MM.1S (cell line): ENCODE measurements at regions not wholly inside any gene's neighbourhood (a gene's known extent, or its start where the extent isn't known, plus 50 kb on each side); places are given as distances from the start of the nearest gene placed in this dataset.

Experiments used
- EZH2phosphoT487 ChIP-seq: fragments of 300-600 bp; sonication (generic); IDR thresholded peaks from 2 replicates; pipeline ENCODE4 v1.6.1; 2018; ENCODE audit warnings: antibody characterized with exemption, low read length
- TF ChIP-seq, protein P1 (sequence below): fragments of 300-600 bp; sonication (generic); IDR thresholded peaks from 2 replicates; pipeline ENCODE4 v1.5.1; 2016; ENCODE audit warnings: antibody characterized with exemption, low read length, mixed read lengths

DNA sequence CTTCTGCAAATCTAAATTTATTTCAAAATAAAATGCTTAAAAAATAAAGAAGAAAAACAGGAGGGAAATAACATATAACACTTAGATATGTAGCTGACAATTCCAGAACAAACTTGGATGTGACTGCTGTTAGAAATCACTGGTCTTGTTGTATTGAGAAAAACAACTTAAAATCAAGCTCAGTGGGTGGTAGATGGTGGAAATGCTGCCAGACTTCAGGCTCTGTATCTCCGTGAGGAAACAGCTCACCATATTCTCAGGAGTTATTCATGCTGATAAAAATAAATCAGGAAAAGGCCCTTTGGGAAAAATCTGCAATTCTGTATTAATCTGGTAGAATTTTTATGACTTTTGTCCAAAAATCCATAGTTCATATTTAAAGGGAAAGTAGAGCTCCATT is 477.6 kb downstream of the RAP2B start:
- TF ChIP-seq, protein P1, sequence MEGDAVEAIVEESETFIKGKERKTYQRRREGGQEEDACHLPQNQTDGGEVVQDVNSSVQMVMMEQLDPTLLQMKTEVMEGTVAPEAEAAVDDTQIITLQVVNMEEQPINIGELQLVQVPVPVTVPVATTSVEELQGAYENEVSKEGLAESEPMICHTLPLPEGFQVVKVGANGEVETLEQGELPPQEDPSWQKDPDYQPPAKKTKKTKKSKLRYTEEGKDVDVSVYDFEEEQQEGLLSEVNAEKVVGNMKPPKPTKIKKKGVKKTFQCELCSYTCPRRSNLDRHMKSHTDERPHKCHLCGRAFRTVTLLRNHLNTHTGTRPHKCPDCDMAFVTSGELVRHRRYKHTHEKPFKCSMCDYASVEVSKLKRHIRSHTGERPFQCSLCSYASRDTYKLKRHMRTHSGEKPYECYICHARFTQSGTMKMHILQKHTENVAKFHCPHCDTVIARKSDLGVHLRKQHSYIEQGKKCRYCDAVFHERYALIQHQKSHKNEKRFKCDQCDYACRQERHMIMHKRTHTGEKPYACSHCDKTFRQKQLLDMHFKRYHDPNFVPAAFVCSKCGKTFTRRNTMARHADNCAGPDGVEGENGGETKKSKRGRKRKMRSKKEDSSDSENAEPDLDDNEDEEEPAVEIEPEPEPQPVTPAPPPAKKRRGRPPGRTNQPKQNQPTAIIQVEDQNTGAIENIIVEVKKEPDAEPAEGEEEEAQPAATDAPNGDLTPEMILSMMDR = no peak
- no peak for TF ChIP-seq EZH2phosphoT487
